ENCODE measurements at regions not wholly inside any gene's neighbourhood (a gene's known extent, or its start where the extent isn't known, plus 50 kb on each side); places are given as distances from the start of the nearest gene placed in this dataset.

DNA sequence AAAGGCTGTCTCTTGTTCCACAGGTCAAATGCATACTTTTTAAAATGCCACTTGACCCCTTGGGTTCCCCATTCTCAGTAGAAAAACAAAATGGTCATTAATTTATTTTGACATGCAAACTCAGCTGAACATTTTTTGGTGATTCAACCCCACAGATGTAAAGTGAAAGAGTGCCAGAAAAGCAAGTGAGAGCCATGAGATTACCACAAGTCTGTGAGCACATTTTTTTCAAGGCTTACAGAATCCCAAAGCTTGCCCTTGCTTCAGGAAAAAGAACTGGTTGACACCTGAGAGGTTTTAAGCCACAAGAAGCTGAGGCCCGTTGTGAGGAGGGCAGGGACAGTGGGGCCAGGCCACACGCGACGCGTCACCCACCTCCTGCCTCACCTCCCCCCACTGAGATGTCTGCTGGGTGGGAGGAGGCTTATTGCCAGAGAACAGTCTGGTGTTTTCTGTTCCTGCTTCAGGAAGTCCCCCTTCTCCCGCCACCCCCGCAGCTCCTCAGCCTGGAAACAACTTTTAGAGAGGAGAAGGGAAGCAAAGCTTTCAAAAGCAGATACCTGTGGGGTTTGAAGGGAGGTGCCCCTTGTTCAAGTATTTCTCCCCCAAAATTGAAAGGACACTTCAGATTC lies 70.4 kb upstream of the CYP1B1 start:
- TF ChIP-seq POLR2AphosphoS5 (IDR thresholded peaks at IDR 0.05; ENCODE audit: low read depth, low read length) (no peak), TAF1 (IDR thresholded peaks at IDR 0.05; ENCODE audit: borderline replicate concordance, insufficient read depth, low read length) (no peak), FOXP2 (optimal IDR thresholded peaks at IDR 0.05; ENCODE audit: borderline replicate concordance, extremely low read depth, extremely low read length, insufficient read depth) (peak; percentile 72), SIN3A (IDR thresholded peaks at IDR 0.05; ENCODE audit: borderline replicate concordance, insufficient read depth, low read length) (no peak)
- TF ChIP-seq, protein P1, sequence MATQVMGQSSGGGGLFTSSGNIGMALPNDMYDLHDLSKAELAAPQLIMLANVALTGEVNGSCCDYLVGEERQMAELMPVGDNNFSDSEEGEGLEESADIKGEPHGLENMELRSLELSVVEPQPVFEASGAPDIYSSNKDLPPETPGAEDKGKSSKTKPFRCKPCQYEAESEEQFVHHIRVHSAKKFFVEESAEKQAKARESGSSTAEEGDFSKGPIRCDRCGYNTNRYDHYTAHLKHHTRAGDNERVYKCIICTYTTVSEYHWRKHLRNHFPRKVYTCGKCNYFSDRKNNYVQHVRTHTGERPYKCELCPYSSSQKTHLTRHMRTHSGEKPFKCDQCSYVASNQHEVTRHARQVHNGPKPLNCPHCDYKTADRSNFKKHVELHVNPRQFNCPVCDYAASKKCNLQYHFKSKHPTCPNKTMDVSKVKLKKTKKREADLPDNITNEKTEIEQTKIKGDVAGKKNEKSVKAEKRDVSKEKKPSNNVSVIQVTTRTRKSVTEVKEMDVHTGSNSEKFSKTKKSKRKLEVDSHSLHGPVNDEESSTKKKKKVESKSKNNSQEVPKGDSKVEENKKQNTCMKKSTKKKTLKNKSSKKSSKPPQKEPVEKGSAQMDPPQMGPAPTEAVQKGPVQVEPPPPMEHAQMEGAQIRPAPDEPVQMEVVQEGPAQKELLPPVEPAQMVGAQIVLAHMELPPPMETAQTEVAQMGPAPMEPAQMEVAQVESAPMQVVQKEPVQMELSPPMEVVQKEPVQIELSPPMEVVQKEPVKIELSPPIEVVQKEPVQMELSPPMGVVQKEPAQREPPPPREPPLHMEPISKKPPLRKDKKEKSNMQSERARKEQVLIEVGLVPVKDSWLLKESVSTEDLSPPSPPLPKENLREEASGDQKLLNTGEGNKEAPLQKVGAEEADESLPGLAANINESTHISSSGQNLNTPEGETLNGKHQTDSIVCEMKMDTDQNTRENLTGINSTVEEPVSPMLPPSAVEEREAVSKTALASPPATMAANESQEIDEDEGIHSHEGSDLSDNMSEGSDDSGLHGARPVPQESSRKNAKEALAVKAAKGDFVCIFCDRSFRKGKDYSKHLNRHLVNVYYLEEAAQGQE (IDR thresholded peaks at IDR 0.05; ENCODE audit: insufficient read depth in 1 of 2, low read depth in 2 of 2, low read length in 2 of 2): no peak

All from PFSK-1 (cell line).